SU-DHL-6 (cell line): ENCODE measurements at regions not wholly inside any gene's neighbourhood (a gene's known extent, or its start where the extent isn't known, plus 50 kb on each side); places are given as distances from the start of the nearest gene placed in this dataset.

Source experiments
- EZH2phosphoT487 ChIP-seq: fragments of 200-600 bp; sonication (generic), shearing (Covaris generic); conservative IDR thresholded peaks from 2 replicates; pipeline ENCODE4 v1.6.1; 2018; ENCODE audit warnings: mild to moderate bottlenecking, antibody characterized with exemption, low read length, moderate library complexity, mixed read lengths
- TF ChIP-seq, protein P1 (sequence below): fragments of 200-600 bp; sonication (generic); IDR thresholded peaks from one replicate; pipeline ENCODE4 v1.5.1; 2017; ENCODE audit warnings: antibody characterized with exemption, mild to moderate bottlenecking, low read length, moderate library complexity; ENCODE audit not compliant: insufficient read depth, poor library complexity, severe bottlenecking

DNA sequence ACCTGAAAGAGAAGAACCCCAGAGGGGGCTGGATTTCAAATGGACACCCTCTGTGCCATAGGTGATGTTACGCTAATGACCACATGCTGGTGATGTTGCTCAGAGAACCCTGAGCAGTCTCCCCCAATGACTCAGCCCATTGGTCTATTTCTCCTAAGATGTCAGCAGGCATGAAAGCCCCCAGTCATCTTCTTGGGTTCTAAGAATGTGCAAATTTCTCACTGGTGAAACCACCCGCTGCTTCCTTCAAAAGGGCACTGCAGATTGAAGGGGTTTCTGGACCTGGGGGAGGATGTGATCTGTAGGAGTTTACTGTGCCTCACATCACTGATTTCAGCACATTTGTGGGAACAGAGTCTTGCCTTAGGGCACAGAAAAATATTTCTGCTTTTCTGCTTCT is 298.4 kb upstream of the MOCS1 start:
- TF ChIP-seq, protein P1, sequence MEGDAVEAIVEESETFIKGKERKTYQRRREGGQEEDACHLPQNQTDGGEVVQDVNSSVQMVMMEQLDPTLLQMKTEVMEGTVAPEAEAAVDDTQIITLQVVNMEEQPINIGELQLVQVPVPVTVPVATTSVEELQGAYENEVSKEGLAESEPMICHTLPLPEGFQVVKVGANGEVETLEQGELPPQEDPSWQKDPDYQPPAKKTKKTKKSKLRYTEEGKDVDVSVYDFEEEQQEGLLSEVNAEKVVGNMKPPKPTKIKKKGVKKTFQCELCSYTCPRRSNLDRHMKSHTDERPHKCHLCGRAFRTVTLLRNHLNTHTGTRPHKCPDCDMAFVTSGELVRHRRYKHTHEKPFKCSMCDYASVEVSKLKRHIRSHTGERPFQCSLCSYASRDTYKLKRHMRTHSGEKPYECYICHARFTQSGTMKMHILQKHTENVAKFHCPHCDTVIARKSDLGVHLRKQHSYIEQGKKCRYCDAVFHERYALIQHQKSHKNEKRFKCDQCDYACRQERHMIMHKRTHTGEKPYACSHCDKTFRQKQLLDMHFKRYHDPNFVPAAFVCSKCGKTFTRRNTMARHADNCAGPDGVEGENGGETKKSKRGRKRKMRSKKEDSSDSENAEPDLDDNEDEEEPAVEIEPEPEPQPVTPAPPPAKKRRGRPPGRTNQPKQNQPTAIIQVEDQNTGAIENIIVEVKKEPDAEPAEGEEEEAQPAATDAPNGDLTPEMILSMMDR, result no peak
- no peak for TF ChIP-seq EZH2phosphoT487
